Coronary artery (tissue), 2 donors: ENCODE measurements at regions not wholly inside any gene's neighbourhood (a gene's known extent, or its start where the extent isn't known, plus 50 kb on each side); places are given as distances from the start of the nearest gene placed in this dataset.

Source experiments
- DNase-seq: peaks from one replicate; pipeline ENCODE4 v3.0.0-alpha.2; 2017; ENCODE audit warnings: low spot score
- H3K27ac ChIP-seq, 2 donors: fragments of 200-600 bp; sonication (generic); one replicate each; pipeline ENCODE4 v1.5.1; 2016 to 2019
- H3K4me3 ChIP-seq: fragments of 200-600 bp; sonication (generic); 2 replicates; pipeline ENCODE4 v1.5.1; 2016; ENCODE audit warnings: mild to moderate bottlenecking, moderate library complexity
- CTCF ChIP-seq: fragments of 200-600 bp; sonication (generic); IDR thresholded peaks from one replicate; pipeline ENCODE4 v1.5.1; 2019; ENCODE audit warnings: antibody characterized with exemption

GRCh38 chr17:12390631-12391030 lies 275.1 kb upstream of the MYOCD start:
- Histone ChIP-seq H3K27ac (no peak overlapping the region), H3K4me3 (no peak overlapping the region)
- DNase-seq, result no peak
- TF ChIP-seq CTCF, result no peak

GRCh38 chr17:12391468-12391867 lies 274.2 kb upstream of the MYOCD start:
- TF ChIP-seq CTCF, result no peak
- no peak for DNase-seq
- no peak overlapping the region for H3K4me3 ChIP-seq
- H3K27ac ChIP-seq, result no peak overlapping the region

GRCh38 chr17:12395733-12396354 lies 269.8 kb upstream of the MYOCD start:
- TF ChIP-seq CTCF, result no peak
- Histone ChIP-seq H3K27ac (no peak overlapping the region), H3K4me3 (no peak overlapping the region)
- DNase-seq, result no peak

- DNase-seq, result no peak
Observed at GRCh38 chr17:12398441-12399051, 267.1 kb upstream of the MYOCD start.

GRCh38 chr17:12402963-12403622 lies 262.6 kb upstream of the MYOCD start:
- Histone ChIP-seq H3K4me3 (no peak overlapping the region), H3K27ac (no peak overlapping the region)
- TF ChIP-seq CTCF, result no peak
- DNase-seq, result no peak

More at GRCh38 chr17:12398441-12399051, 267.1 kb upstream of the MYOCD start:
- TF ChIP-seq CTCF, result no peak
- Histone ChIP-seq H3K27ac (no peak overlapping the region), H3K4me3 (no peak overlapping the region)

GRCh38 chr17:12403881-12404398 lies 261.8 kb upstream of the MYOCD start:
- Histone ChIP-seq H3K27ac (no peak overlapping the region), H3K4me3 (no peak overlapping the region)
- no peak for TF ChIP-seq CTCF

More at GRCh38 chr17:12403881-12404398, 261.8 kb upstream of the MYOCD start:
- no peak for DNase-seq
